PFSK-1 (cell line): ENCODE measurements at regions not wholly inside any gene's neighbourhood (a gene's known extent, or its start where the extent isn't known, plus 50 kb on each side); places are given as distances from the start of the nearest gene placed in this dataset.

Experiments used
- FOXP2 ChIP-seq: optimal IDR thresholded peaks from 2 replicates; pipeline ENCODE3; 2011; ENCODE audit warnings: borderline replicate concordance, control low read depth, inconsistent platforms; ENCODE audit not compliant: insufficient read depth; ENCODE audit errors: extremely low read length, extremely low read depth
- POLR2AphosphoS5 ChIP-seq: IDR thresholded peaks from 2 replicates; pipeline ENCODE4 v1.6.1; 2012; ENCODE audit warnings: low read depth, mild to moderate bottlenecking, control low read depth, low read length, moderate library complexity
- SIN3A ChIP-seq: IDR thresholded peaks from 2 replicates; pipeline ENCODE4 v1.6.1; 2012; ENCODE audit warnings: mild to moderate bottlenecking, low read length, moderate library complexity, borderline replicate concordance; ENCODE audit not compliant: insufficient read depth
- TAF1 ChIP-seq: IDR thresholded peaks from 2 replicates; pipeline ENCODE4 v1.6.1; 2012; ENCODE audit warnings: low read length, control low read depth, borderline replicate concordance; ENCODE audit not compliant: insufficient read depth
- TF ChIP-seq, protein P1 (sequence below), 2 experiments: IDR thresholded peaks; 2 replicates each; pipeline versions ENCODE4 v1.6.1 to v1.8.0; 2011 to 2012; ENCODE audit warnings: low read depth in 2 of 2, low read length in 2 of 2, control low read depth in 1 of 2, inconsistent platforms in 1 of 2, mild to moderate bottlenecking in 1 of 2, moderate library complexity in 1 of 2; ENCODE audit not compliant: insufficient read depth in 1 of 2

DNA sequence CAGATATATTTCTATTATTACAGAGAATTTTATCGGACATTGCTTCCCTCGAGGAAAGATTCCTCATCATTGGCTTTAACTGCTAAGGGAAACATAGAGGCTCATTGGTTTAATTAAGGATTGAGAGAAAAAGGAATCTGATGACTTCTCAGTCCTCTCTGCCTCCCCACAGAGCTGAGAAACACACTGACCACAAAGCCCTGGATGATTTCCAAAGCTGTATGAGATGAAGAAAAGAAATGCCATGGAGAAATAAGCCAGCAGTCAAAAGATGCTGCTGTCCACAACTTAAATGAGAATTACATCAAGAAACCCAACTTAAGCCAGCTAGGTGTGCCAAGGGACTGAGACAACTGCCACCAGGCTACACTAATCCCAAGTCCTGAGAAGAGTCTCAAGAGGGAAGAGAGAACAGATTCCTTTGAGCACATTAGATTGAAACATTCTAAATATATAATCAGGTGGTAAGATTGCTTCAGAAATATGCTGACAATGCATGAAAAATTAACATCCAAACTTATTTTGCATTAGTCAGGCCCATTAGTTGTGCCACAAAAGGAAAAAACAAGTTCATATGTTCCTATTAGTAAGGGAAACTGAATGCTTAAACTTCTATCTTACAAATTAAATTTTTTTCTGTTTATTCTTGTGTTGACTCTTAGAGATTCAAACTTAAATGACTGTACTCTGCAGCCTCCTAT, 308.1 kb upstream of the CYRIA start:
- no peak for TF ChIP-seq POLR2AphosphoS5
- TF ChIP-seq, protein P1, sequence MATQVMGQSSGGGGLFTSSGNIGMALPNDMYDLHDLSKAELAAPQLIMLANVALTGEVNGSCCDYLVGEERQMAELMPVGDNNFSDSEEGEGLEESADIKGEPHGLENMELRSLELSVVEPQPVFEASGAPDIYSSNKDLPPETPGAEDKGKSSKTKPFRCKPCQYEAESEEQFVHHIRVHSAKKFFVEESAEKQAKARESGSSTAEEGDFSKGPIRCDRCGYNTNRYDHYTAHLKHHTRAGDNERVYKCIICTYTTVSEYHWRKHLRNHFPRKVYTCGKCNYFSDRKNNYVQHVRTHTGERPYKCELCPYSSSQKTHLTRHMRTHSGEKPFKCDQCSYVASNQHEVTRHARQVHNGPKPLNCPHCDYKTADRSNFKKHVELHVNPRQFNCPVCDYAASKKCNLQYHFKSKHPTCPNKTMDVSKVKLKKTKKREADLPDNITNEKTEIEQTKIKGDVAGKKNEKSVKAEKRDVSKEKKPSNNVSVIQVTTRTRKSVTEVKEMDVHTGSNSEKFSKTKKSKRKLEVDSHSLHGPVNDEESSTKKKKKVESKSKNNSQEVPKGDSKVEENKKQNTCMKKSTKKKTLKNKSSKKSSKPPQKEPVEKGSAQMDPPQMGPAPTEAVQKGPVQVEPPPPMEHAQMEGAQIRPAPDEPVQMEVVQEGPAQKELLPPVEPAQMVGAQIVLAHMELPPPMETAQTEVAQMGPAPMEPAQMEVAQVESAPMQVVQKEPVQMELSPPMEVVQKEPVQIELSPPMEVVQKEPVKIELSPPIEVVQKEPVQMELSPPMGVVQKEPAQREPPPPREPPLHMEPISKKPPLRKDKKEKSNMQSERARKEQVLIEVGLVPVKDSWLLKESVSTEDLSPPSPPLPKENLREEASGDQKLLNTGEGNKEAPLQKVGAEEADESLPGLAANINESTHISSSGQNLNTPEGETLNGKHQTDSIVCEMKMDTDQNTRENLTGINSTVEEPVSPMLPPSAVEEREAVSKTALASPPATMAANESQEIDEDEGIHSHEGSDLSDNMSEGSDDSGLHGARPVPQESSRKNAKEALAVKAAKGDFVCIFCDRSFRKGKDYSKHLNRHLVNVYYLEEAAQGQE (IDR thresholded peaks at IDR 0.05; ENCODE audit: insufficient read depth in 1 of 2, low read depth in 2 of 2, low read length in 2 of 2) = no peak
- no peak for TF ChIP-seq TAF1
- no peak for TF ChIP-seq SIN3A
- TF ChIP-seq FOXP2 = no peak

DNA sequence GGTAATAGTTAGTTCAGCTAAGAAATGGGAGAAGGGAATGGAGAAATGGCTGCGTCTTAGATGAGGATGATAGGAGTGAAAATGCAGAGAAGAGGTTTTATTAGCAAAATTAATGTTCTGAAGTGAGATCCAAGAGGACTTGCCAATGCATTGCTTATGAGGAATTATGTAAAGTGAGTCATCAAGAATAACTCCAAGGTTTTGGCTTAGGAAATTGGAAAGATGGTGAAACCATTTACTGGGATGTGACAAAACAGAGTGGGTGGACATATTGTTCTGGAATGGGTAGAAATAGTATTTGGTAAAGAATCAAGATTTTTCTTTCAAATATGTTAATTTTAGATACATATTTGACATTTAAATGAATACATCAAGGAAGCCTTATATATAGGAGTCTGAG, 306.6 kb upstream of the CYRIA start:
- TF ChIP-seq, protein P1 (IDR thresholded peaks at IDR 0.05; ENCODE audit: insufficient read depth in 1 of 2, low read depth in 2 of 2, low read length in 2 of 2) = no peak
- TF ChIP-seq FOXP2 = no peak
- TF ChIP-seq TAF1 = no peak
- TF ChIP-seq POLR2AphosphoS5 = no peak
- TF ChIP-seq SIN3A = no peak

DNA sequence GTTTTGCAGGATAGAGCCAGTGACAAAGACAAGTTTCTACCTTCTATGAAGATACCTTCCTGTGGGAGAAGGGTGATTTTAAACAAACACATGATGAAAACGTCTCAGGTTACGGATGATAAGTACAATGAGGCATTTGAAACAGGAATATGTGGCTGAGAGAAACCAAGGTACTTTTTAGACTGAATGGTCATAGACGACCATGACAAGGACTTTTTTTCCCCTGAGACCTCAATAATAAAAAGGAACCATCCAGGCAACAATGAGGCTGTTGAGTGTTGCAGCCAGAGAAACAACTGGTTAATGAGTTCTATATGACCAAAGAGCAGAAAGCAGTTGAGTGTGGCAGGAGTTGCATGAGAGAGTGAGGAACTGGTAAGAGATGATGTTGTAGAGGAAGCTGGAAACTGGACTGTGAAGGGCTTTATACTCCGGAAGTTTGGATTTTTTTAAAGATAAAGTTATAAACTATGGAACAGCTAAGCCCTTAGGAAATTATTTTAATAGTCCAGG, 306.1 kb upstream of the CYRIA start:
- TF ChIP-seq TAF1 (no peak), POLR2AphosphoS5 (no peak), FOXP2 (no peak)

DNA sequence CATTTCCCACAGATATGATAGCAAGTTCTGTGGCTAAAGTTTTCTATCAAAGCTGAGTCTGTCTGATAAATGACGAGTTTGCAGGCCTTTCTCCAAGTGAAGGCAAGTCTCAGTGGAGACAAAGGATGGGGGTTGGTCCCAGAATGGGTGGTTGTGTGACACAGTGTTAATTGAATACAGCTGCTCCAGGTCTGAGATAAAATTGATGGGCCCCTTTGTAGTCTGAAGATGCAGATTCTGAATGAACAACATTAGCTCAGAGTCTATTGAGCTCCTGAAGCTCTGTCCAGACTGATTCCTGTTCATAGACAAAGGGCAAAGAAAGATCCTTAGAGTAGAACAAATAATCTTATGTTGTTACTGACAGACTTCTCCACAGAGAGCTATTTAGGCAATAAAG, 296.9 kb upstream of the CYRIA start:
- TF ChIP-seq POLR2AphosphoS5 (no peak), FOXP2 (no peak)

DNA sequence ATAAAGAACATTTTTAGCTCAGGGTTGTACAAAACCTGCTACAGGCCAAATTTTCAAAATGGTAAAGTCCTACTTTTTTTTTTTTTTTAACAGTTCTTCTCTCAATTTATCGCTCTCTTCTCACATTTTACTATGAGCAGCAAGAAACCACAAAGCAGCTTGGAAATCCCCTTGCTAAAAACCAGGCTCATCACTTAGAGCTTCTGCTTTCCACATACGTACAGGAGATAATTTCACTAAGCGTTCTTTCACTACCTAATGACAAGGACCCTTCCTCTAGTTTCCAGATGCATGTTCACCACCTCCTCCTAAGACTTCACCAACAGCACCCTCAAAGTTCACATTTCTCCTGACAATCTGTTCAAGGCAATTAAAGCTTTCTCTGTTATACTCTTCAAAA, 294.9 kb upstream of the CYRIA start:
- TF ChIP-seq SIN3A = no peak
- no peak for TF ChIP-seq TAF1
- no peak for TF ChIP-seq FOXP2
- TF ChIP-seq POLR2AphosphoS5 = no peak
- TF ChIP-seq, protein P1 (IDR thresholded peaks at IDR 0.05; ENCODE audit: insufficient read depth in 1 of 2, low read depth in 2 of 2, low read length in 2 of 2) = no peak

DNA sequence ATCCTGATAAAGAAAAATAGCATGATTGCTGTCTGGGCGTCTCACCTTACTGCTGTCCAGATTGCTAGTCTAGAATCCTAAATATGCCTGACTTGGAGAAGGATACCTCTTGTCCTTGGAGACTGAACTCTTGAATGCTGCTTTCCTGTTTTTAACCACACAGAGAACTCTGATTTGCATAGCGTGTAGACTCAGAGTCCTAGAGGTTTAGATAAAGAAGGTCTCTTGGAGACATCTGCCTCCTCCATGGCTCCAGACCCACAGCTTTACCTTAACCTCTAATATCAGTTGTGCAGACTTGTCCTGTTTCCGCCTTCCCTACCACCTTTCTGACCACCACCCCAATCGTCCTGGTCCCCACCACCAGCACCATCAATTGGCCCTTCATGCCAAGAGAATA, 292.6 kb upstream of the CYRIA start:
- TF ChIP-seq POLR2AphosphoS5 (no peak), FOXP2 (no peak)

DNA sequence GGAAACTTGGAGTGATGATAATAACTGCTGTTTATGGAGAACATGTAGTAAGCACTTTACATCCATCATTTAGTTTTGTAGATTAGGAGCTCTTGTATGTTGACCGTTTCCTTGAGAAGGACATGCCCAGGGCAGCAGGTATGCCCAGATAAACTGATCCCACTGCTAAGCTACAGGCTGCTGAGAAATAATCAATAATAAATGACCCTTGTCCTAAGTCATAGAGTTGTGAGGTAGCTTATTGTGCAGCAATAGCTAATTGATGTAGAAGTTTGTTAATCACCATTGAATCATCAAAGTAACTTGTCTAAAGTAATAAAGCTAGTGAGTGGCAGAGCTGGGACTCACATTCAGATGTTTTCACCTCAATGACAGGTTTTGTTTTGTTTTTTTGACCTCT, 287.2 kb upstream of the CYRIA start:
- TF ChIP-seq POLR2AphosphoS5 = no peak
- TF ChIP-seq FOXP2 = no peak
- TF ChIP-seq SIN3A = no peak
